RWPE2 (cell line): ENCODE measurements at regions not wholly inside any gene's neighbourhood (a gene's known extent, or its start where the extent isn't known, plus 50 kb on each side); places are given as distances from the start of the nearest gene placed in this dataset.

Experiments used
- ATAC-seq: fragments of 200-7000 bp; cut with Tn5 transposase; 3 replicates; pipeline ENCODE4 v1.9.1; 2021; ENCODE audit warnings: low read depth
- DNase-seq: peaks from one replicate; pipeline ENCODE4 v3.0.0-alpha.2; 2020; ENCODE audit warnings: low spot score
- H3K27ac ChIP-seq: fragments of 450-650 bp; 2 replicates; pipeline ENCODE4 v1.5.1; 2017; ENCODE audit warnings: mild to moderate bottlenecking; ENCODE audit not compliant: poor library complexity, severe bottlenecking
- H3K27me3 ChIP-seq: fragments of 250-450 bp; sonication (Bioruptor Pico); 2 replicates; pipeline ENCODE4 v1.5.1; 2021; ENCODE audit warnings: mild to moderate bottlenecking, moderate library complexity; ENCODE audit not compliant: insufficient read depth, poor library complexity, severe bottlenecking
- H3K36me3 ChIP-seq: fragments of 250-450 bp; sonication (Bioruptor Pico); 2 replicates; pipeline ENCODE4 v1.5.1; 2020; ENCODE audit warnings: low read depth, mild to moderate bottlenecking, moderate library complexity
- H3K4me1 ChIP-seq: fragments of 250-450 bp; sonication (Bioruptor Pico); 2 replicates; pipeline ENCODE4 v1.5.1; 2021; ENCODE audit warnings: mild to moderate bottlenecking, moderate library complexity; ENCODE audit not compliant: insufficient read depth, poor library complexity, severe bottlenecking
- H3K4me3 ChIP-seq: fragments of 250-450 bp; sonication (Bioruptor Pico); 2 replicates; pipeline ENCODE4 v1.5.1; 2021; ENCODE audit warnings: mild to moderate bottlenecking, moderate library complexity; ENCODE audit not compliant: severe bottlenecking
- H3K9me3 ChIP-seq: fragments of 250-450 bp; sonication (Bioruptor Pico); 2 replicates; pipeline ENCODE4 v1.5.1; 2021; ENCODE audit warnings: mild to moderate bottlenecking, moderate library complexity; ENCODE audit not compliant: severe bottlenecking
- CTCF ChIP-seq: fragments of 450-650 bp; IDR thresholded peaks from one replicate; pipeline ENCODE4 v1.5.1; 2017; ENCODE audit warnings: mild to moderate bottlenecking, moderate library complexity; ENCODE audit not compliant: poor library complexity, severe bottlenecking

- H3K4me3 ChIP-seq, result no peak overlapping the region
- no peaks in the 10 kb centered on the region for H3K9me3 ChIP-seq
- no peak overlapping the region for H3K27ac ChIP-seq
- no peaks in the 10 kb centered on the region for H3K4me1 ChIP-seq
- no peaks in the 10 kb centered on the region for H3K27me3 ChIP-seq
- no peaks in the 10 kb centered on the region for H3K36me3 ChIP-seq
- no peak for ATAC-seq
- no peak for DNase-seq
- no peak for TF ChIP-seq CTCF
Measured at GRCh38 chr18:37628470-37629220, 63.0 kb upstream of the CELF4 start.

DNA sequence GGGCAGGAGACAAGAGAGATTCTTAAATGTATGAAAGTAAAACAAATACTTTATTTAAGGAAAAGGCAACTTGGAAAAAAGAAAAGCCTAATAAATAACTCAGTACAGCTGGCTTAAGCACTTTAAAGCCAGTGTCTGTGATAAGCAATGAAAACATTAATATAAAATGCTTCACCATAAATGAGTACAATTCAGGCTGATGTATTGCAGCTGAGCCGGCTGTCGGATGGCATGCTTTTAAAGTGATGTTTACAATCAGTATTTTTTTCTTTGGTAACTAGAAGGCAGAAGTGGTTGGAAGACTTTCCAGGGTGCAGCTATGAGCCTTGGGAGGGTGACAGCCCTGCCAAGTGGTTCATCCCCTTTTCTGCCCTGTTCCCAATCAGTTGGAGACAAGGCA lies 58.7 kb upstream of the CELF4 start:
- Histone ChIP-seq H3K36me3 (no peaks in the 10 kb centered on the region), H3K4me1 (no peaks in the 10 kb centered on the region), H3K27ac (no peak overlapping the region), H3K4me3 (no peak overlapping the region), H3K9me3 (no peaks in the 10 kb centered on the region), H3K27me3 (no peaks in the 10 kb centered on the region)
- DNase-seq (no peak), ATAC-seq (no peak)
- no peak for TF ChIP-seq CTCF

DNA sequence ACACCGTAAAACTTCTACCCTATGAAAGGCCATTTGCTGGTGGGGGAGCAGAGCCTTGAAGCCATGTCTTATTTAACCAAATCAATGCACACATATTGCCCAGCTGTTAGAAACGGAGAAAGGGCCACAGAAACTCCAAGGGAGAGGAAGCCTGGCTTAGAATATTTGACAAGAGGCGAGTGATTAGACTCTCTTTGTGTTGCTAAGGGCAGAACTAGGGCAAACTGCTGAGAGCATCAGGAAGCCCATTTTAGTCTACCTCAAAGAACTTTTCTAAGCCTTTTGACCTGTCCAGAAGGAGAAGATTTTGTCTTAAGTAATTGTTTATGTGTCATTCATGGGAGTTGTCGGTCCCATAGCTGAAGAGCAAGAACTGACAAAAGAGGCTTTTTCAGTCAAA lies 54.4 kb upstream of the CELF4 start:
- Histone ChIP-seq H3K9me3 (no peaks in the 10 kb centered on the region), H3K4me3 (no peak overlapping the region), H3K4me1 (no peaks in the 10 kb centered on the region), H3K27ac (no peak overlapping the region), H3K27me3 (no peaks in the 10 kb centered on the region), H3K36me3 (no peaks in the 10 kb centered on the region)
- ATAC-seq, result no peak
- DNase-seq, result no peak
- TF ChIP-seq CTCF, result no peak

- H3K27me3 ChIP-seq, result no peaks in the 10 kb centered on the region
- H3K36me3 ChIP-seq, result no peaks in the 10 kb centered on the region
- TF ChIP-seq CTCF, result no peak
- ATAC-seq (no peak), DNase-seq (no peak)
- H3K27ac ChIP-seq, result no peak overlapping the region
- H3K4me3 ChIP-seq, result no peak overlapping the region
- H3K9me3 ChIP-seq, result no peaks in the 10 kb centered on the region
- H3K4me1 ChIP-seq, result no peaks in the 10 kb centered on the region
Measured at GRCh38 chr18:37617623-37618022, 52.0 kb upstream of the CELF4 start.
